ENCODE measurements at regions not wholly inside any gene's neighbourhood (a gene's known extent, or its start where the extent isn't known, plus 50 kb on each side); places are given as distances from the start of the nearest gene placed in this dataset.
"Not testable (repeated sequence)": the region's sequence is repeated elsewhere in the genome, so short reads cannot be mapped to it uniquely, and the experiment has no call there.

- no peak for FAIRE-seq
Measured at GRCh38 chr11:110347660-110348059, 51.2 kb upstream of the RDX start.

- no peak for FAIRE-seq
Measured at GRCh38 chr11:110349138-110349996, 53.0 kb upstream of the RDX start.

- not testable (repeated sequence) for FAIRE-seq
Measured at GRCh38 chr11:110349997-110350383, 53.6 kb upstream of the RDX start.

GRCh38 chr11:110355011-110355744 is 58.8 kb upstream of the RDX start:
- no peak for FAIRE-seq

- FAIRE-seq: no peak
Measured at GRCh38 chr11:110356762-110357671, 60.6 kb upstream of the RDX start.

- FAIRE-seq: no peak
Measured at GRCh38 chr11:110358336-110358735, 61.9 kb upstream of the RDX start.

- FAIRE-seq: not testable (repeated sequence)
Measured at GRCh38 chr11:110360781-110361408, 64.5 kb upstream of the RDX start.

GRCh38 chr11:110362971-110363509 is 66.6 kb upstream of the RDX start:
- FAIRE-seq: no peak

GRCh38 chr11:110366291-110366690 is 63.5 kb upstream of the FDX1 start:
- FAIRE-seq: no peak

GRCh38 chr11:110367571-110367970 is 62.2 kb upstream of the FDX1 start:
- FAIRE-seq: peak; percentile 96

GRCh38 chr11:110371084-110371483 is 58.7 kb upstream of the FDX1 start:
- FAIRE-seq: no peak

GRCh38 chr11:110373051-110373702 is 56.6 kb upstream of the FDX1 start:
- FAIRE-seq: no peak

GRCh38 chr11:110374921-110375320 is 54.8 kb upstream of the FDX1 start:
- FAIRE-seq: no peak

- FAIRE-seq: no peak
Measured at GRCh38 chr11:110375351-110375750, 54.4 kb upstream of the FDX1 start.

GRCh38 chr11:110376021-110376420 is 53.7 kb upstream of the FDX1 start:
- FAIRE-seq: no peak

GRCh38 chr11:110376711-110377324 is 52.9 kb upstream of the FDX1 start:
- peak; percentile 98 for FAIRE-seq

GRCh38 chr11:110377434-110377833 is 52.3 kb upstream of the FDX1 start:
- FAIRE-seq: no peak

GRCh38 chr11:110379261-110379660 is 50.5 kb upstream of the FDX1 start:
- no peak for FAIRE-seq

- no peak for FAIRE-seq
Measured at GRCh38 chr11:110379936-110380335, 49.8 kb upstream of the FDX1 start.
